GM12878 (cell line): ENCODE measurements at regions not wholly inside any gene's neighbourhood (a gene's known extent, or its start where the extent isn't known, plus 50 kb on each side); places are given as distances from the start of the nearest gene placed in this dataset.

Source experiments
- ATAC-seq: fragments of 200-7000 bp; cut with Tn5 transposase; 3 replicates; pipeline ENCODE4 v1.9.1; 2020; ENCODE audit warnings: mild to moderate bottlenecking, moderate library complexity
- BruUV-seq: library from RNA; stranded (reverse); fragments of 400-500 nt; replicated peaks from 2 replicates; lab custom pipeline; 2021; lab: Mats Ljungman, UMichigan
- CTCF ChIA-PET: fragments of 300-600 bp; sonication (Branson Sonifier 250); formaldehyde crosslinking; extraction: SDS; loops from one replicate; lab custom pipeline; 2021; ENCODE audit warnings: inconsistent platforms; lab: Yijun Ruan, JAX
- POLR2A ChIA-PET: fragments of 350-600 bp; formaldehyde crosslinking; extraction: SDS; loops from one replicate; lab custom pipeline; 2021; ENCODE audit warnings: inconsistent platforms; lab: Charles Lee
- RAD21 ChIA-PET: fragments of 300-600 bp; sonication (Branson Sonifier 250); formaldehyde crosslinking; loops from one replicate; lab custom pipeline; 2023; ENCODE audit warnings: antibody characterized with exemption; ENCODE audit not compliant: unreplicated experiment; lab: Charles Lee
- SMC1A ChIA-PET: fragments of 300-600 bp; sonication (Branson Sonifier 250); formaldehyde crosslinking; loops from one replicate; lab custom pipeline; 2023; ENCODE audit not compliant: unreplicated experiment, uncharacterized antibody; lab: Charles Lee
- DNase-seq: peaks from one replicate; pipeline ENCODE4 v3.0.0-alpha.2; 2011; ENCODE audit warnings: low read depth, low spot score
- FAIRE-seq: peaks from 3 replicates; lab custom pipeline; 2011; peaks lifted over from hg19 to GRCh38; lab: Jason Lieb, UNC
- H2AFZ ChIP-seq: 2 replicates; pipeline ENCODE4 v1.6.0; 2011; ENCODE audit warnings: low read depth, low read length, control low read depth; ENCODE audit not compliant: control insufficient read depth
- H3K27ac ChIP-seq: 2 replicates; pipeline ENCODE4 v1.5.1; 2011; ENCODE audit warnings: control low read depth; ENCODE audit not compliant: control insufficient read depth, insufficient read depth
- H3K27me3 ChIP-seq, 2 experiments: replicated peaks in 1 of 2; 2 replicates each; pipeline versions ENCODE4 v1.6.0 to v1.6.1; 2011; ENCODE audit warnings: low read length in 1 of 2; ENCODE audit not compliant: control insufficient read depth in 2 of 2, insufficient read depth in 2 of 2
- H3K36me3 ChIP-seq, 2 experiments: 2 replicates each; pipeline ENCODE4 v1.5.1; 2011; ENCODE audit warnings: low read length in 1 of 2; ENCODE audit not compliant: control insufficient read depth in 2 of 2, insufficient read depth in 2 of 2
- H3K4me1 ChIP-seq: 2 replicates; pipeline ENCODE4 v1.6.1; 2011; ENCODE audit warnings: mild to moderate bottlenecking, low read length, moderate library complexity, mixed read lengths; ENCODE audit not compliant: control insufficient read depth, insufficient read depth
- H3K4me2 ChIP-seq: 2 replicates; pipeline ENCODE4 v1.6.0; 2011; ENCODE audit warnings: control low read depth; ENCODE audit not compliant: control insufficient read depth, insufficient read depth
- H3K4me3 ChIP-seq: fragments of 200-600 bp; sonication (generic); 2 replicates; pipeline ENCODE4 v1.5.1; 2016
- H3K79me2 ChIP-seq: 2 replicates; pipeline ENCODE4 v1.6.0; 2011; ENCODE audit warnings: low read length; ENCODE audit not compliant: control insufficient read depth, insufficient read depth
- H3K9ac ChIP-seq: 2 replicates; pipeline ENCODE4 v1.8.0; 2011; ENCODE audit warnings: low read length, control low read depth, mixed read lengths; ENCODE audit not compliant: control insufficient read depth, insufficient read depth
- H3K9me3 ChIP-seq: replicated peaks from 3 replicates; pipeline ENCODE4 v1.5.1; 2011; ENCODE audit warnings: mild to moderate bottlenecking, low read length; ENCODE audit not compliant: control insufficient read depth, insufficient read depth
- H4K20me1 ChIP-seq: 2 replicates; pipeline ENCODE4 v1.6.0; 2011; ENCODE audit not compliant: control insufficient read depth, insufficient read depth
- FOXK2 ChIP-seq: fragments of 450-650 bp; IDR thresholded peaks from 2 replicates; pipeline ENCODE4 v1.6.1; 2017; ENCODE audit warnings: mild to moderate bottlenecking, moderate library complexity
- MTA3 ChIP-seq: IDR thresholded peaks from 2 replicates; pipeline ENCODE4 v1.6.1; 2012; ENCODE audit warnings: low read length, inconsistent platforms, borderline replicate concordance
- RBBP5 ChIP-seq: fragments of 200-600 bp; sonication (generic); conservative IDR thresholded peaks from 2 replicates; pipeline ENCODE4 v1.6.1; 2016
- SMAD1 ChIP-seq: fragments of 450-650 bp; IDR thresholded peaks from 2 replicates; pipeline ENCODE4 v1.6.1; 2018; ENCODE audit warnings: mild to moderate bottlenecking, low read depth; ENCODE audit not compliant: partially characterized antibody
- SMC3 ChIP-seq: IDR thresholded peaks from 2 replicates; pipeline ENCODE4 v1.6.1; 2011; ENCODE audit warnings: low read length, improper control_type of control experiment, borderline replicate concordance
- SUPT20H ChIP-seq: IDR thresholded peaks from 2 replicates; pipeline ENCODE4 v1.6.1; 2011; ENCODE audit warnings: low read depth, mild to moderate bottlenecking, low read length, moderate library complexity, borderline replicate concordance; ENCODE audit not compliant: control insufficient read depth
- ZNF207 ChIP-seq: fragments of 450-650 bp; IDR thresholded peaks from 2 replicates; pipeline ENCODE4 v1.6.1; 2014; ENCODE audit warnings: antibody characterized with exemption, mild to moderate bottlenecking, borderline replicate concordance
- WGBS: methylation state at CpG from one replicate; pipeline ENCODE4 v1.1.6; 2016; ENCODE audit warnings: low lambda C conversion rate; ENCODE audit not compliant: insufficient replicate concordance, insufficient coverage; ENCODE audit errors: missing lambda C conversion rate; 5-methylcytosine and 5-hydroxymethylcytosine counted together
- in situ Hi-C: fragments of 300-500 bp; cut with MboI; formaldehyde crosslinking; loops from 9 replicates; pipeline ENCODE4 v1.14.3; 2018; ENCODE audit warnings: mixed read lengths
- intact Hi-C: fragments of 100-400 bp; cut with micrococcal nuclease; formaldehyde crosslinking; loops from one replicate; pipeline ENCODE4 v1.14.2; 2022; ENCODE audit not compliant: unreplicated experiment
- TF ChIP-seq, protein P1 (sequence below): IDR thresholded peaks from 2 replicates; pipeline ENCODE4 v1.6.1; 2012; ENCODE audit warnings: improper control_type of control experiment, low read depth, low read length; ENCODE audit not compliant: insufficient replicate concordance
- TF ChIP-seq, protein P2 (sequence below): IDR thresholded peaks from 2 replicates; pipeline ENCODE4 v1.6.1; 2011; ENCODE audit warnings: low read depth, mild to moderate bottlenecking, low read length, moderate library complexity, borderline replicate concordance; ENCODE audit errors: extremely low read depth

DNA sequence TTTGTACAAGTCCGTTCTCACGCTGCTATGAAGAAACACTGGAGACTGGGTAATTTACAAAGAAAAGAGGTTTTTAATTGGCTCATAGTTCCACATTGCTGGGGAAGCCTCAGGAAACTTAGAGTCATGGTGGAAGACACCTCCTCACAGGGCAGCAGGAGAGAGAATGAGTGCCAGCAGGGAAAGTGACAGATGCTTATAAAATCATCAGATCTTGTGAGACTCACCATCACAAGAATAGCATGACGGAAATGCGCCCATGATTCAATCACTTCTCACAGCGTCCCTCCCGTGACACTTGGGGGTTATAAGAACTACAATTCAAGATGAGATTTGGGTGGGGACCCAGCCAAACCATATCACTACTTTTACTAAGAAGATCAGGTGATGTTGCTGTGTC lies 285.8 kb downstream of the TMX3 start (continued):
- TF ChIP-seq, protein P1, sequence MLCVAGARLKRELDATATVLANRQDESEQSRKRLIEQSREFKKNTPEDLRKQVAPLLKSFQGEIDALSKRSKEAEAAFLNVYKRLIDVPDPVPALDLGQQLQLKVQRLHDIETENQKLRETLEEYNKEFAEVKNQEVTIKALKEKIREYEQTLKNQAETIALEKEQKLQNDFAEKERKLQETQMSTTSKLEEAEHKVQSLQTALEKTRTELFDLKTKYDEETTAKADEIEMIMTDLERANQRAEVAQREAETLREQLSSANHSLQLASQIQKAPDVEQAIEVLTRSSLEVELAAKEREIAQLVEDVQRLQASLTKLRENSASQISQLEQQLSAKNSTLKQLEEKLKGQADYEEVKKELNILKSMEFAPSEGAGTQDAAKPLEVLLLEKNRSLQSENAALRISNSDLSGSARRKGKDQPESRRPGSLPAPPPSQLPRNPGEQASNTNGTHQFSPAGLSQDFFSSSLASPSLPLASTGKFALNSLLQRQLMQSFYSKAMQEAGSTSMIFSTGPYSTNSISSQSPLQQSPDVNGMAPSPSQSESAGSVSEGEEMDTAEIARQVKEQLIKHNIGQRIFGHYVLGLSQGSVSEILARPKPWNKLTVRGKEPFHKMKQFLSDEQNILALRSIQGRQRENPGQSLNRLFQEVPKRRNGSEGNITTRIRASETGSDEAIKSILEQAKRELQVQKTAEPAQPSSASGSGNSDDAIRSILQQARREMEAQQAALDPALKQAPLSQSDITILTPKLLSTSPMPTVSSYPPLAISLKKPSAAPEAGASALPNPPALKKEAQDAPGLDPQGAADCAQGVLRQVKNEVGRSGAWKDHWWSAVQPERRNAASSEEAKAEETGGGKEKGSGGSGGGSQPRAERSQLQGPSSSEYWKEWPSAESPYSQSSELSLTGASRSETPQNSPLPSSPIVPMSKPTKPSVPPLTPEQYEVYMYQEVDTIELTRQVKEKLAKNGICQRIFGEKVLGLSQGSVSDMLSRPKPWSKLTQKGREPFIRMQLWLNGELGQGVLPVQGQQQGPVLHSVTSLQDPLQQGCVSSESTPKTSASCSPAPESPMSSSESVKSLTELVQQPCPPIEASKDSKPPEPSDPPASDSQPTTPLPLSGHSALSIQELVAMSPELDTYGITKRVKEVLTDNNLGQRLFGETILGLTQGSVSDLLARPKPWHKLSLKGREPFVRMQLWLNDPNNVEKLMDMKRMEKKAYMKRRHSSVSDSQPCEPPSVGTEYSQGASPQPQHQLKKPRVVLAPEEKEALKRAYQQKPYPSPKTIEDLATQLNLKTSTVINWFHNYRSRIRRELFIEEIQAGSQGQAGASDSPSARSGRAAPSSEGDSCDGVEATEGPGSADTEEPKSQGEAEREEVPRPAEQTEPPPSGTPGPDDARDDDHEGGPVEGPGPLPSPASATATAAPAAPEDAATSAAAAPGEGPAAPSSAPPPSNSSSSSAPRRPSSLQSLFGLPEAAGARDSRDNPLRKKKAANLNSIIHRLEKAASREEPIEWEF, result no peak
- TF ChIP-seq MTA3, result no peak
- TF ChIP-seq FOXK2, result no peak

DNA sequence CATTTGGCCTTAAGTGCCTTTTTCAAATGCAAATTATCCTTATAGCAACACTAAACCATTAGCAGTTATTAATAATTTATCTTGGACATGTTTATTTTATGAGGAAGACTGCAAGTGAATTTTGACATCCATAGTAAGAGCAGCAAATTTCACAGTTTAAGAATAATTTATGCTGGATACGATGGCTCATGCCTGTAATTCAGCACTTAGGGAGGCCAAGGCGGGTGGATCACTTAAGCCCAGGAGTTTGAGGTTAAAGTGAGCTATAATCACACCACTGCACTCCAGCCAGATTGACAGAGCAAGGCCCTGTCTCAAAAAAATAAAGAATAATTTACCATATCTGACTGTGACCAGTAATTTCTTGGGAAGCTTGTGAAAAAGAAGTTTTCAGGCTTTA lies 286.2 kb downstream of the TMX3 start:
- no peak overlapping the region for H3K4me2 ChIP-seq
- no peaks in the 10 kb centered on the region for H3K27me3 ChIP-seq
- no peaks in the 10 kb centered on the region for H3K36me3 ChIP-seq
- ChIA-PET CTCF (no interaction called here), RAD21 (no interaction called here), SMC1A (no interaction called here), POLR2A (no interaction called here)
- no peaks in the 10 kb centered on the region for H3K9me3 ChIP-seq
- no peak for FAIRE-seq
- H3K79me2 ChIP-seq, result no peaks in the 10 kb centered on the region
- TF ChIP-seq SMAD1, result no peak
- TF ChIP-seq SMC3, result no peak
- TF ChIP-seq, protein P2, sequence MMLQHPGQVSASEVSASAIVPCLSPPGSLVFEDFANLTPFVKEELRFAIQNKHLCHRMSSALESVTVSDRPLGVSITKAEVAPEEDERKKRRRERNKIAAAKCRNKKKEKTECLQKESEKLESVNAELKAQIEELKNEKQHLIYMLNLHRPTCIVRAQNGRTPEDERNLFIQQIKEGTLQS, result no peak
- TF ChIP-seq RBBP5, result no peak
- no peak for TF ChIP-seq SUPT20H
- no peak for TF ChIP-seq ZNF207
- H3K27ac ChIP-seq, result no peak overlapping the region
- WGBS, result 0% methylated on average over 2 of the region's 2 CpGs
- in situ Hi-C loops, result no loop called here
- no peaks in the 10 kb centered on the region for H4K20me1 ChIP-seq
- intact Hi-C loops, result no loop called here
- no peak overlapping the region for H3K4me3 ChIP-seq
- H2AFZ ChIP-seq, result no peak overlapping the region
- H3K9ac ChIP-seq, result no peak overlapping the region
- BruUV-seq, result no TSS peak
- no peaks in the 10 kb centered on the region for H3K4me1 ChIP-seq
- no peak for DNase-seq
- ATAC-seq, result no peak
